Panc1 (cell line): ENCODE measurements at regions not wholly inside any gene's neighbourhood (a gene's known extent, or its start where the extent isn't known, plus 50 kb on each side); places are given as distances from the start of the nearest gene placed in this dataset.

Experiments used
- ATAC-seq: fragments of 200-7000 bp; cut with Tn5 transposase; 2 replicates; pipeline ENCODE4 v1.9.1; 2020; ENCODE audit warnings: mild to moderate bottlenecking, moderate library complexity
- BruUV-seq: library from RNA; stranded (reverse); fragments of 400-500 nt; replicated peaks from 2 replicates; lab custom pipeline; 2021; lab: Mats Ljungman, UMichigan
- CTCF ChIA-PET: fragments of 300-600 bp; sonication (Branson Sonifier 250); formaldehyde crosslinking; loops from one replicate; lab custom pipeline; 2022; ENCODE audit warnings: antibody characterized with exemption; lab: Charles Lee
- POLR2A ChIA-PET: fragments of 300-600 bp; sonication (Branson Sonifier 250); formaldehyde crosslinking; loops from one replicate; lab custom pipeline; 2022; ENCODE audit warnings: antibody characterized with exemption; lab: Charles Lee
- DNase-seq: peaks from one replicate; pipeline ENCODE4 v3.0.0-alpha.2; 2010; ENCODE audit warnings: low read depth, low spot score
- H3K27ac ChIP-seq: 2 replicates; pipeline ENCODE4 v1.5.1; 2011; ENCODE audit warnings: mild to moderate bottlenecking, low read length, inconsistent platforms
- H3K27me3 ChIP-seq: fragments of 200-500 bp; sonication (Bioruptor generic); 2 replicates; pipeline ENCODE4 v1.6.0; 2014; ENCODE audit warnings: low read length, inconsistent platforms; ENCODE audit not compliant: control insufficient read depth, insufficient read depth
- H3K36me3 ChIP-seq: fragments of 200-500 bp; sonication (Bioruptor generic); 2 replicates; pipeline ENCODE4 v1.5.1; 2014; ENCODE audit warnings: inconsistent platforms, mild to moderate bottlenecking, low read length, moderate library complexity; ENCODE audit not compliant: control insufficient read depth, insufficient read depth
- H3K4me1 ChIP-seq: 2 replicates; pipeline ENCODE4 v1.5.1; 2011; ENCODE audit warnings: inconsistent platforms, mild to moderate bottlenecking, low read length, moderate library complexity; ENCODE audit not compliant: control insufficient read depth, insufficient read depth
- H3K4me3 ChIP-seq, 2 experiments: 2 replicates each; pipeline ENCODE4 v1.5.1; 2011 to 2012; ENCODE audit warnings: low read depth in 2 of 2, low read length in 2 of 2, mild to moderate bottlenecking in 2 of 2, inconsistent platforms in 1 of 2, moderate library complexity in 1 of 2
- H3K9me3 ChIP-seq: fragments of 200-500 bp; sonication (Bioruptor generic); 2 replicates; pipeline ENCODE4 v1.5.1; 2014; ENCODE audit warnings: low read depth, mild to moderate bottlenecking, inconsistent platforms, low read length, moderate library complexity; ENCODE audit not compliant: control insufficient read depth, insufficient read depth
- CTCF ChIP-seq: fragments of 450-650 bp; IDR thresholded peaks from 2 replicates; pipeline ENCODE4 v1.5.1; 2017; ENCODE audit warnings: mild to moderate bottlenecking
- POLR2AphosphoS5 ChIP-seq: IDR thresholded peaks from 2 replicates; pipeline ENCODE4 v1.6.1; 2012; ENCODE audit warnings: mild to moderate bottlenecking, low read depth, low read length, moderate library complexity
- REST ChIP-seq, 2 experiments: IDR thresholded peaks; 2 replicates each; pipeline ENCODE4 v1.6.1; 2011 to 2012; ENCODE audit warnings: low read depth in 2 of 2, control low read depth in 1 of 2, low read length in 1 of 2, mild to moderate bottlenecking in 1 of 2, moderate library complexity in 1 of 2; ENCODE audit not compliant: insufficient read depth in 1 of 2
- SIN3A ChIP-seq: IDR thresholded peaks from 2 replicates; pipeline ENCODE4 v1.6.1; 2012; ENCODE audit warnings: low read depth, mild to moderate bottlenecking, low read length, moderate library complexity, borderline replicate concordance; ENCODE audit not compliant: insufficient read depth
- TCF7L2 ChIP-seq: IDR thresholded peaks from 2 replicates; pipeline ENCODE4 v1.6.1; 2011; ENCODE audit warnings: mild to moderate bottlenecking, low read depth, low read length, inconsistent platforms
- in situ Hi-C: cut with HindIII; loops from 2 replicates; pipeline ENCODE4 v1.10.0; 2016; ENCODE audit warnings: low sequenced_read_pairs, low pct_unique_long_range_greater_than_20kb
- intact Hi-C: fragments of 100-400 bp; cut with micrococcal nuclease; formaldehyde crosslinking; loops from one replicate; pipeline ENCODE4 v1.10.0; 2022; ENCODE audit not compliant: unreplicated experiment

- CTCF ChIA-PET = no interaction called here
- POLR2A ChIA-PET = no interaction called here
- no peaks in the 10 kb centered on the region for H3K27me3 ChIP-seq
- no peak overlapping the region for H3K27ac ChIP-seq
- BruUV-seq = no TSS peak
- H3K4me1 ChIP-seq = no peaks in the 10 kb centered on the region
- H3K36me3 ChIP-seq = no peaks in the 10 kb centered on the region
- no peaks in the 10 kb centered on the region for H3K9me3 ChIP-seq
- intact Hi-C loops = no loop called here
- no peak for ATAC-seq
- in situ Hi-C loops = no loop called here
- DNase-seq = no peak
- no peak overlapping the region for H3K4me3 ChIP-seq
- TF ChIP-seq POLR2AphosphoS5 (no peak), SIN3A (no peak), REST (IDR thresholded peaks at IDR 0.05; ENCODE audit: insufficient read depth in 1 of 2, low read depth in 2 of 2, low read length in 1 of 2) (no peak)
These were observed 299.4 kb downstream of the OXSM start for GRCh38 chr3:26089249-26089648.

- no peak overlapping the region for H3K27ac ChIP-seq
- TF ChIP-seq REST (IDR thresholded peaks at IDR 0.05; ENCODE audit: insufficient read depth in 1 of 2, low read depth in 2 of 2, low read length in 1 of 2) (no peak), TCF7L2 (no peak), SIN3A (no peak), CTCF (no peak)
- CTCF ChIA-PET = no interaction called here
- no peak for DNase-seq
- POLR2A ChIA-PET = no interaction called here
- H3K27me3 ChIP-seq = no peaks in the 10 kb centered on the region
- in situ Hi-C loops (no loop called here), intact Hi-C loops (no loop called here)
- H3K4me3 ChIP-seq = no peak overlapping the region
- no TSS peak for BruUV-seq
- H3K36me3 ChIP-seq = no peaks in the 10 kb centered on the region
- no peaks in the 10 kb centered on the region for H3K4me1 ChIP-seq
- no peak for ATAC-seq
- no peaks in the 10 kb centered on the region for H3K9me3 ChIP-seq
These were observed 300.7 kb downstream of the OXSM start for GRCh38 chr3:26090589-26090988.
